ENCODE measurements at regions not wholly inside any gene's neighbourhood (a gene's known extent, or its start where the extent isn't known, plus 50 kb on each side); places are given as distances from the start of the nearest gene placed in this dataset.

- TF ChIP-seq POLR2AphosphoS5 (IDR thresholded peaks at IDR 0.05) (no peak), CTCF (IDR thresholded peaks at IDR 0.05) (no peak), POLR2A (IDR thresholded peaks at IDR 0.05) (no peak), EP300 (IDR thresholded peaks at IDR 0.05) (no peak)
Observed at GRCh38 chr12:32995623-32996022, 99.0 kb upstream of the PKP2 start.

All from sigmoid colon (tissue), 4 donors.